ENCODE measurements at regions not wholly inside any gene's neighbourhood (a gene's known extent, or its start where the extent isn't known, plus 50 kb on each side); places are given as distances from the start of the nearest gene placed in this dataset.

DNA sequence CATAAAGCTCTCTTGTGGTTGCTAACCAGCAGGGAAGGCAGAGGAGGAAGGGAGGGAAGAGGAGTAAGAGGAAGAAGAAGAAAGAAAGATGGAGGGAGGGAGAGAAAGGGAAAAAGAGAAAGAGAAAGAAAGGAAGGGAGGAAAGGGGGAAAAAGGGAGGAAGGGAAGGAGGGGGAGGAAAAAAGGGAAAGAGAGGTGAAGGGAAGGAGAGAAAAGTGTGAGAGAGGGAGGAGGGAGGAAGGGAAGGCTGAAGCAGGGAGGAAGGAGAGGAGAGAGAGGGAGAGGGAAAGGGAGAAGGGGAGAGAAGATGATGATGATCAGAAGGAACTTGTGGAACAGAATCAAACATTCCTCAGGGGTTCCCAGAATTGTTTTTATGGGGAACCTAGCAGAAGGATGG is 57.5 kb upstream of the TOX2 start:
- TF ChIP-seq, protein P1, sequence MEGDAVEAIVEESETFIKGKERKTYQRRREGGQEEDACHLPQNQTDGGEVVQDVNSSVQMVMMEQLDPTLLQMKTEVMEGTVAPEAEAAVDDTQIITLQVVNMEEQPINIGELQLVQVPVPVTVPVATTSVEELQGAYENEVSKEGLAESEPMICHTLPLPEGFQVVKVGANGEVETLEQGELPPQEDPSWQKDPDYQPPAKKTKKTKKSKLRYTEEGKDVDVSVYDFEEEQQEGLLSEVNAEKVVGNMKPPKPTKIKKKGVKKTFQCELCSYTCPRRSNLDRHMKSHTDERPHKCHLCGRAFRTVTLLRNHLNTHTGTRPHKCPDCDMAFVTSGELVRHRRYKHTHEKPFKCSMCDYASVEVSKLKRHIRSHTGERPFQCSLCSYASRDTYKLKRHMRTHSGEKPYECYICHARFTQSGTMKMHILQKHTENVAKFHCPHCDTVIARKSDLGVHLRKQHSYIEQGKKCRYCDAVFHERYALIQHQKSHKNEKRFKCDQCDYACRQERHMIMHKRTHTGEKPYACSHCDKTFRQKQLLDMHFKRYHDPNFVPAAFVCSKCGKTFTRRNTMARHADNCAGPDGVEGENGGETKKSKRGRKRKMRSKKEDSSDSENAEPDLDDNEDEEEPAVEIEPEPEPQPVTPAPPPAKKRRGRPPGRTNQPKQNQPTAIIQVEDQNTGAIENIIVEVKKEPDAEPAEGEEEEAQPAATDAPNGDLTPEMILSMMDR (IDR thresholded peaks at IDR 0.05), result no peak
- TF ChIP-seq POLR2A (IDR thresholded peaks at IDR 0.05), result no peak

All from testis (tissue), 2 donors.